Mesendoderm (in vitro differentiated cells): ENCODE measurements at regions not wholly inside any gene's neighbourhood (a gene's known extent, or its start where the extent isn't known, plus 50 kb on each side); places are given as distances from the start of the nearest gene placed in this dataset.

Source experiments
- DNase-seq: peaks from one replicate; pipeline ENCODE4 v3.0.0; 2013
- H2AK5ac ChIP-seq: 2 replicates; pipeline ENCODE4 v1.6.1; 2013; ENCODE audit warnings: low read length, inconsistent platforms
- H2BK120ac ChIP-seq: 2 replicates; pipeline ENCODE4 v1.6.1; 2013; ENCODE audit warnings: low read depth, mild to moderate bottlenecking, low read length, moderate library complexity, mixed read lengths
- H2BK15ac ChIP-seq: replicated peaks from 2 replicates; pipeline ENCODE4 v1.6.1; 2013; ENCODE audit warnings: low read depth, mild to moderate bottlenecking, moderate library complexity
- H2BK5ac ChIP-seq: 2 replicates; pipeline ENCODE4 v1.6.1; 2013; ENCODE audit warnings: low read length, inconsistent platforms
- H3K18ac ChIP-seq: 2 replicates; pipeline ENCODE4 v1.6.1; 2013; ENCODE audit warnings: mild to moderate bottlenecking, low read length, mixed read lengths
- H3K23ac ChIP-seq: one replicate; pipeline ENCODE4 v1.6.1; 2013; ENCODE audit warnings: low read length
- H3K27ac ChIP-seq: 2 replicates; pipeline ENCODE4 v1.5.1; 2013; ENCODE audit warnings: low read depth, mild to moderate bottlenecking, inconsistent platforms, low read length, moderate library complexity
- H3K27me3 ChIP-seq: 2 replicates; pipeline ENCODE4 v1.6.1; 2013; ENCODE audit warnings: low read length, control low read depth, mild to moderate bottlenecking, inconsistent platforms; ENCODE audit not compliant: insufficient read depth, poor library complexity
- H3K36me3 ChIP-seq: 2 replicates; pipeline ENCODE4 v1.6.1; 2013; ENCODE audit warnings: low read length, inconsistent platforms; ENCODE audit not compliant: control insufficient read depth, insufficient read depth
- H3K4ac ChIP-seq: one replicate; pipeline ENCODE4 v1.6.1; 2013; ENCODE audit warnings: low read depth, mild to moderate bottlenecking, low read length, moderate library complexity
- H3K4me1 ChIP-seq: 2 replicates; pipeline ENCODE4 v1.6.1; 2013; ENCODE audit warnings: low read depth, low read length, inconsistent platforms; ENCODE audit not compliant: control insufficient read depth
- H3K4me2 ChIP-seq: 2 replicates; pipeline ENCODE4 v1.6.1; 2013; ENCODE audit warnings: low read length
- H3K4me3 ChIP-seq: 2 replicates; pipeline ENCODE4 v1.5.1; 2013; ENCODE audit warnings: mild to moderate bottlenecking, low read length
- H3K56ac ChIP-seq: one replicate; pipeline ENCODE4 v1.6.1; 2013; ENCODE audit warnings: low read length
- H3K79me1 ChIP-seq: 2 replicates; pipeline ENCODE4 v1.6.1; 2013; ENCODE audit warnings: low read length, inconsistent platforms
- H3K79me2 ChIP-seq: 2 replicates; pipeline ENCODE4 v1.6.1; 2013; ENCODE audit warnings: mild to moderate bottlenecking, low read length; ENCODE audit not compliant: control insufficient read depth, insufficient read depth
- H3K9ac ChIP-seq: 2 replicates; pipeline ENCODE4 v1.6.1; 2013; ENCODE audit warnings: low read length, inconsistent platforms
- H4K5ac ChIP-seq: one replicate; pipeline ENCODE4 v1.6.1; 2013; ENCODE audit warnings: low read length
- H4K8ac ChIP-seq: one replicate; pipeline ENCODE4 v1.6.1; 2013; ENCODE audit warnings: low read depth, mild to moderate bottlenecking, control low read depth, low read length, moderate library complexity
- WGBS: extraction: QIAGEN DNeasy Blood & Tissue Kit; methylation state at CpG from one replicate; pipeline ENCODE4 v1.1.7; 2013; ENCODE audit warnings: low lambda C conversion rate, missing lambda C conversion rate; ENCODE audit not compliant: insufficient coverage; ENCODE audit errors: extremely low coverage; 5-methylcytosine and 5-hydroxymethylcytosine counted together

GRCh38 chrX:1925053-1925481 lies 310.2 kb downstream of the ASMT start:
- H3K27ac ChIP-seq: peak overlapping the region; percentile 16

DNA sequence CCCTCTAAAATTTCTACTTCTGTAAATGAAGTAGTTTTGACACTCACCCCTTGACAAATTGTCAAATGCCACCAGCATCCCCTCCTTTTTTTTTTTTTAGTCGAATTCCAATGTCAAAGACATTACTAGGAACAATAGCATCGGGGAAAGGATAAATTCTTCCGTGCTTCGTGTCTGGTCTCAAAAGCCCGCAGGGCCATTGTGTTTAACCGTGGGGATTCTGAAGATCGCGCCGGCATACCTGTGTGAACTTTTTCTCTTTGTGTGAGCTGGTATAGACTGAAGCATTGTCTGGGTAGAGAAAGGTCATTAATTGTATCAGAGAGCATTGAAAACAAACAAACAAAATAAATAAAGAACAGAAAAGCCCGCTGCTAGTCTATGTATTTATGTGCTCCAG lies 313.9 kb downstream of the ASMT start:
- H3K4ac ChIP-seq: no peak overlapping the region
- peak; percentile 82 for DNase-seq
- H2BK15ac ChIP-seq: no peak overlapping the region
- no CpG with 5 or more reads among the region's 10 CpGs for WGBS
- H3K4me2 ChIP-seq: no peak overlapping the region
- H3K27me3 ChIP-seq: no peaks in the 10 kb centered on the region
- H2AK5ac ChIP-seq: no peak overlapping the region
- no peak overlapping the region for H4K5ac ChIP-seq
- H3K79me1 ChIP-seq: no peaks in the 10 kb centered on the region
- no peak overlapping the region for H3K27ac ChIP-seq
- H2BK120ac ChIP-seq: no peak overlapping the region
- no peak overlapping the region for H3K23ac ChIP-seq
- no peak overlapping the region for H3K18ac ChIP-seq
- H3K79me2 ChIP-seq: no peaks in the 10 kb centered on the region
- H3K56ac ChIP-seq: no peak overlapping the region
- H3K4me3 ChIP-seq: no peak overlapping the region
- H3K36me3 ChIP-seq: no peaks in the 10 kb centered on the region
- no peak overlapping the region for H4K8ac ChIP-seq
- no peak overlapping the region for H3K9ac ChIP-seq
- H3K4me1 ChIP-seq: no peaks in the 10 kb centered on the region
- no peak overlapping the region for H2BK5ac ChIP-seq

More at GRCh38 chrX:1925053-1925481, 310.2 kb downstream of the ASMT start:
- peak; percentile 87 for DNase-seq
- no peaks in the 10 kb centered on the region for H3K79me1 ChIP-seq
- peak overlapping the region; percentile 10 for H3K4me2 ChIP-seq
- H3K27me3 ChIP-seq: no peaks in the 10 kb centered on the region
- WGBS: no CpG with 5 or more reads among the region's 20 CpGs
- H3K4me1 ChIP-seq: no peaks in the 10 kb centered on the region
- H3K23ac ChIP-seq: no peak overlapping the region
- H2BK15ac ChIP-seq: no peak overlapping the region
- no peak overlapping the region for H3K4ac ChIP-seq
- H3K79me2 ChIP-seq: no peaks in the 10 kb centered on the region
- H3K36me3 ChIP-seq: no peaks in the 10 kb centered on the region
- H3K4me3 ChIP-seq: no peak overlapping the region
- peak overlapping the region; percentile 14 for H3K9ac ChIP-seq
- H4K5ac ChIP-seq: no peak overlapping the region
- no peak overlapping the region for H2BK120ac ChIP-seq
- no peak overlapping the region for H2AK5ac ChIP-seq
- H4K8ac ChIP-seq: no peak overlapping the region
- no peak overlapping the region for H3K56ac ChIP-seq
- H3K18ac ChIP-seq: no peak overlapping the region
- H2BK5ac ChIP-seq: no peak overlapping the region

DNA sequence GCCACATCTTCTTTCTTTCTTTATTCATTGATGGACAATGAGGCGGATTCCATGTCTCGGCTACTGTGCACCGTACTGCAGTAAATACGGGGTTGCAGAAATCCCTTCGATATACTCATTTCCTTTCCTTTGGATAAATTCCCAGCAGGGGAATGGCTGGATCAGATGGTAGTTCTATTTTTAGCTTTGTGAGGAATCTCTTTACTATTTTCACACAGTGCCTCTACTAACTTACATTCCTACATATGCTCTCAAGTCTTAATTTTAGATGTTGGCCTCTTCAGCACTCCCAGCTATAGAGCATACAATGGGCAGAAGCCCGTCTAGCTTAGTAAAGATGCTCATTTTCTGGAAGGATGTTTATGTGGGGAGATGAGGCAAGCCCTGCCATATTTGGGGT lies 317.4 kb downstream of the ASMT start:
- WGBS: no CpG with 5 or more reads among the region's 6 CpGs
- Histone ChIP-seq H3K18ac (no peak overlapping the region), H3K27ac (no peak overlapping the region), H3K36me3 (no peaks in the 10 kb centered on the region), H2BK120ac (no peak overlapping the region), H3K4me1 (no peaks in the 10 kb centered on the region), H2AK5ac (no peak overlapping the region), H2BK15ac (no peak overlapping the region), H3K23ac (no peak overlapping the region), H4K5ac (no peak overlapping the region), H3K56ac (no peak overlapping the region), H2BK5ac (no peak overlapping the region), H3K9ac (no peak overlapping the region), H3K4me3 (no peak overlapping the region), H4K8ac (no peak overlapping the region), H3K79me2 (no peaks in the 10 kb centered on the region), H3K79me1 (no peaks in the 10 kb centered on the region), H3K4ac (no peak overlapping the region), H3K4me2 (no peak overlapping the region), H3K27me3 (no peaks in the 10 kb centered on the region)
- peak; percentile 54 for DNase-seq

GRCh38 chrX:1933964-1934363 lies 319.1 kb downstream of the ASMT start:
- H3K79me1 ChIP-seq: no peaks in the 10 kb centered on the region
- H2BK15ac ChIP-seq: no peak overlapping the region
- no peaks in the 10 kb centered on the region for H3K27me3 ChIP-seq
- H3K56ac ChIP-seq: no peak overlapping the region
- no peak overlapping the region for H2BK120ac ChIP-seq
- H3K27ac ChIP-seq: no peak overlapping the region
- no CpG with 5 or more reads among the region's 9 CpGs for WGBS
- no peak overlapping the region for H4K5ac ChIP-seq
- no peak overlapping the region for H3K4me3 ChIP-seq
- no peak for DNase-seq
- no peak overlapping the region for H3K23ac ChIP-seq
- no peaks in the 10 kb centered on the region for H3K36me3 ChIP-seq
- no peak overlapping the region for H3K4ac ChIP-seq
- H2AK5ac ChIP-seq: no peak overlapping the region
- no peak overlapping the region for H2BK5ac ChIP-seq
- no peaks in the 10 kb centered on the region for H3K4me1 ChIP-seq
- H3K4me2 ChIP-seq: no peak overlapping the region
- no peak overlapping the region for H3K9ac ChIP-seq
- H3K18ac ChIP-seq: no peak overlapping the region
- H4K8ac ChIP-seq: no peak overlapping the region
- H3K79me2 ChIP-seq: no peaks in the 10 kb centered on the region

DNA sequence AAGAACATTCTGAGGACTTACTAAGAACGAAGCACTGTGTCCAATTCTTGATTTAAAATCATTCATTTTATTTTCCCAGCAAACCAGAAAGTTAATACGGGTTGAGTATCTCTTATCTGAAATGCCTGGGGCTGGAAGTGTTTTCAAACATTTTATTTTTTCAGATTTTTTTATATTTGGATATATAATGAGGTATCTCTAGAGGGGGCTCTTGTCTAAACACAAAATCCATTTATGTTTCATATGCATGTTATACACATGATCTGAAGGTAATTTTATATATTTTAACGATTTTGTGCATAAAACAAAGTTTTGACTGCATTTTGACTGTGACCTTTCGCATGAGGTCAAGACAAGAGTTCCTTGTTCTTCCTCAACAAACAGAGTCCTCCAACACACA lies 320.9 kb downstream of the ASMT start:
- H3K4me2 ChIP-seq: no peak overlapping the region
- H3K27me3 ChIP-seq: no peaks in the 10 kb centered on the region
- H3K9ac ChIP-seq: no peak overlapping the region
- H3K27ac ChIP-seq: no peak overlapping the region
- H3K36me3 ChIP-seq: no peaks in the 10 kb centered on the region
- H3K23ac ChIP-seq: no peak overlapping the region
- no peaks in the 10 kb centered on the region for H3K4me1 ChIP-seq
- no peak overlapping the region for H3K4ac ChIP-seq
- no peak overlapping the region for H4K8ac ChIP-seq
- no peak overlapping the region for H2AK5ac ChIP-seq
- WGBS: no CpG with 5 or more reads among the region's 4 CpGs
- H3K4me3 ChIP-seq: no peak overlapping the region
- no peak overlapping the region for H2BK5ac ChIP-seq
- H2BK120ac ChIP-seq: no peak overlapping the region
- H3K79me1 ChIP-seq: no peaks in the 10 kb centered on the region
- no peak for DNase-seq
- H3K56ac ChIP-seq: no peak overlapping the region
- H4K5ac ChIP-seq: no peak overlapping the region
- H3K18ac ChIP-seq: no peak overlapping the region
- no peaks in the 10 kb centered on the region for H3K79me2 ChIP-seq
- H2BK15ac ChIP-seq: no peak overlapping the region

DNA sequence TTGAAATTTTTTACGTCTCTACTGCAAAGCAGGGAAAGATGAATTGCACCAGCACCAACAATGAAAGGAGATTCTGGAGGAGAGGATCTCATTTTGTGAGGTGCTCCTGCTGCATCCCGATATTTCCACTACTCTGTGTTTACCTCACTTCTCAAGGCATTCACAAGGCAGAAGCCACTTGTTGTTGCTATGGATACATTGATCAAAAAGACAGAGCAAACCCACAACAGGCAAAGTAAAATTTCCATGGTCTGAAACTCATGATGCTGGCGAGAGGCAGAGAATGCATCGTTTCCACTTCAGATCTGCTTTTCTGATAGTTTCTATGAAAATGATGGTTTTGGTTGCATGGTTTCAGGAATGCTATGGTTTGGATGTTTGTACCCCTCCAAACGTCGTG lies 323.3 kb downstream of the ASMT start:
- H3K56ac ChIP-seq: no peak overlapping the region
- H2BK120ac ChIP-seq: no peak overlapping the region
- no peak overlapping the region for H2AK5ac ChIP-seq
- no peak overlapping the region for H3K9ac ChIP-seq
- H2BK5ac ChIP-seq: no peak overlapping the region
- H2BK15ac ChIP-seq: no peak overlapping the region
- H3K4me2 ChIP-seq: no peak overlapping the region
- H3K4me1 ChIP-seq: no peaks in the 10 kb centered on the region
- no peak overlapping the region for H3K4me3 ChIP-seq
- H3K79me2 ChIP-seq: no peaks in the 10 kb centered on the region
- no peaks in the 10 kb centered on the region for H3K36me3 ChIP-seq
- DNase-seq: no peak
- H3K27ac ChIP-seq: no peak overlapping the region
- no peaks in the 10 kb centered on the region for H3K79me1 ChIP-seq
- no peak overlapping the region for H4K5ac ChIP-seq
- H3K27me3 ChIP-seq: no peaks in the 10 kb centered on the region
- H3K18ac ChIP-seq: no peak overlapping the region
- no CpG with 5 or more reads among the region's 6 CpGs for WGBS
- H4K8ac ChIP-seq: no peak overlapping the region
- no peak overlapping the region for H3K23ac ChIP-seq
- H3K4ac ChIP-seq: no peak overlapping the region
